ENCODE measurements at regions not wholly inside any gene's neighbourhood (a gene's known extent, or its start where the extent isn't known, plus 50 kb on each side); places are given as distances from the start of the nearest gene placed in this dataset.

DNA sequence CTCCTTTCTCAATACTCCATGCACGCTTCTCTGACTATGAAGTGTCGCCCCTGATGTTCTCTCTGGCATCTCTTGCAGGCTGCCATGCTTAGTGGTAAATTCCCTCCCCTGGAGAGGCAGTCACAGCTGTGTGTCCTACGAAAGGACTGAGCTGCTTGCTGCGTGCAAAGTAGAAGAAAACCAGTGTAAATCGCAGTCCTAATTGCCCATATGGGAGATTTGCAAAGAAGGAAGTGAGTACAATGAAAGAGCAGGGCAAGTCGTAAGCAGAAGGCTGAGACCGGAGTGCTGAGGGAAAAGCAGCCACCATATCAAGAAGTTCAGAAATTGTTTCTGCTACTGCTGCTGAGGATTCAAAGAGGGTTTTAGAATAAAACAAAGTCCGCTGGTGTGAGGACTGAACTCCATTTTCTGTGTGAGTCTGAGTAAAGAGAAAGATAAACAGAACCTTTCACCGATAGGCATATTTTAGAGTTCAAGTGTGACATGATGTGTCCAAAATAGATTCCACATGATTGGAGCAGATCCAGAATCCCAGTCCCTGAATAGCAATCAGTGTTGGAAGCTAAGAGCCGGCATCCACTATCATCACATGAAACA is 507.8 kb upstream of the MPDZ start:
- TF ChIP-seq, protein P1, sequence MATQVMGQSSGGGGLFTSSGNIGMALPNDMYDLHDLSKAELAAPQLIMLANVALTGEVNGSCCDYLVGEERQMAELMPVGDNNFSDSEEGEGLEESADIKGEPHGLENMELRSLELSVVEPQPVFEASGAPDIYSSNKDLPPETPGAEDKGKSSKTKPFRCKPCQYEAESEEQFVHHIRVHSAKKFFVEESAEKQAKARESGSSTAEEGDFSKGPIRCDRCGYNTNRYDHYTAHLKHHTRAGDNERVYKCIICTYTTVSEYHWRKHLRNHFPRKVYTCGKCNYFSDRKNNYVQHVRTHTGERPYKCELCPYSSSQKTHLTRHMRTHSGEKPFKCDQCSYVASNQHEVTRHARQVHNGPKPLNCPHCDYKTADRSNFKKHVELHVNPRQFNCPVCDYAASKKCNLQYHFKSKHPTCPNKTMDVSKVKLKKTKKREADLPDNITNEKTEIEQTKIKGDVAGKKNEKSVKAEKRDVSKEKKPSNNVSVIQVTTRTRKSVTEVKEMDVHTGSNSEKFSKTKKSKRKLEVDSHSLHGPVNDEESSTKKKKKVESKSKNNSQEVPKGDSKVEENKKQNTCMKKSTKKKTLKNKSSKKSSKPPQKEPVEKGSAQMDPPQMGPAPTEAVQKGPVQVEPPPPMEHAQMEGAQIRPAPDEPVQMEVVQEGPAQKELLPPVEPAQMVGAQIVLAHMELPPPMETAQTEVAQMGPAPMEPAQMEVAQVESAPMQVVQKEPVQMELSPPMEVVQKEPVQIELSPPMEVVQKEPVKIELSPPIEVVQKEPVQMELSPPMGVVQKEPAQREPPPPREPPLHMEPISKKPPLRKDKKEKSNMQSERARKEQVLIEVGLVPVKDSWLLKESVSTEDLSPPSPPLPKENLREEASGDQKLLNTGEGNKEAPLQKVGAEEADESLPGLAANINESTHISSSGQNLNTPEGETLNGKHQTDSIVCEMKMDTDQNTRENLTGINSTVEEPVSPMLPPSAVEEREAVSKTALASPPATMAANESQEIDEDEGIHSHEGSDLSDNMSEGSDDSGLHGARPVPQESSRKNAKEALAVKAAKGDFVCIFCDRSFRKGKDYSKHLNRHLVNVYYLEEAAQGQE (IDR thresholded peaks at IDR 0.05; ENCODE audit: unreplicated experiment), result no peak
- TF ChIP-seq NANOG (IDR thresholded peaks at IDR 0.05; ENCODE audit: borderline replicate concordance) (no peak), POLR2AphosphoS5 (IDR thresholded peaks at IDR 0.05; ENCODE audit: low read depth) (no peak), CTCF (conservative IDR thresholded peaks at IDR 0.05; ENCODE audit: low read depth in 2 of 2) (no peak), EZH2 (IDR thresholded peaks at IDR 0.05; ENCODE audit: low read depth, unreplicated experiment) (no peak), CREB1 (CRISPR knock-in tag; IDR thresholded peaks at IDR 0.05; ENCODE audit: low read depth) (no peak), EZH2phosphoT487 (IDR thresholded peaks at IDR 0.05; ENCODE audit: unreplicated experiment) (no peak), JUNB (IDR thresholded peaks at IDR 0.05; ENCODE audit: unreplicated experiment) (no peak), ZNF114 (CRISPR knock-in tag; IDR thresholded peaks at IDR 0.05) (no peak), ZNF331 (CRISPR knock-in tag; IDR thresholded peaks at IDR 0.05; ENCODE audit: low read depth) (no peak)
- TF ChIP-seq, protein P2, sequence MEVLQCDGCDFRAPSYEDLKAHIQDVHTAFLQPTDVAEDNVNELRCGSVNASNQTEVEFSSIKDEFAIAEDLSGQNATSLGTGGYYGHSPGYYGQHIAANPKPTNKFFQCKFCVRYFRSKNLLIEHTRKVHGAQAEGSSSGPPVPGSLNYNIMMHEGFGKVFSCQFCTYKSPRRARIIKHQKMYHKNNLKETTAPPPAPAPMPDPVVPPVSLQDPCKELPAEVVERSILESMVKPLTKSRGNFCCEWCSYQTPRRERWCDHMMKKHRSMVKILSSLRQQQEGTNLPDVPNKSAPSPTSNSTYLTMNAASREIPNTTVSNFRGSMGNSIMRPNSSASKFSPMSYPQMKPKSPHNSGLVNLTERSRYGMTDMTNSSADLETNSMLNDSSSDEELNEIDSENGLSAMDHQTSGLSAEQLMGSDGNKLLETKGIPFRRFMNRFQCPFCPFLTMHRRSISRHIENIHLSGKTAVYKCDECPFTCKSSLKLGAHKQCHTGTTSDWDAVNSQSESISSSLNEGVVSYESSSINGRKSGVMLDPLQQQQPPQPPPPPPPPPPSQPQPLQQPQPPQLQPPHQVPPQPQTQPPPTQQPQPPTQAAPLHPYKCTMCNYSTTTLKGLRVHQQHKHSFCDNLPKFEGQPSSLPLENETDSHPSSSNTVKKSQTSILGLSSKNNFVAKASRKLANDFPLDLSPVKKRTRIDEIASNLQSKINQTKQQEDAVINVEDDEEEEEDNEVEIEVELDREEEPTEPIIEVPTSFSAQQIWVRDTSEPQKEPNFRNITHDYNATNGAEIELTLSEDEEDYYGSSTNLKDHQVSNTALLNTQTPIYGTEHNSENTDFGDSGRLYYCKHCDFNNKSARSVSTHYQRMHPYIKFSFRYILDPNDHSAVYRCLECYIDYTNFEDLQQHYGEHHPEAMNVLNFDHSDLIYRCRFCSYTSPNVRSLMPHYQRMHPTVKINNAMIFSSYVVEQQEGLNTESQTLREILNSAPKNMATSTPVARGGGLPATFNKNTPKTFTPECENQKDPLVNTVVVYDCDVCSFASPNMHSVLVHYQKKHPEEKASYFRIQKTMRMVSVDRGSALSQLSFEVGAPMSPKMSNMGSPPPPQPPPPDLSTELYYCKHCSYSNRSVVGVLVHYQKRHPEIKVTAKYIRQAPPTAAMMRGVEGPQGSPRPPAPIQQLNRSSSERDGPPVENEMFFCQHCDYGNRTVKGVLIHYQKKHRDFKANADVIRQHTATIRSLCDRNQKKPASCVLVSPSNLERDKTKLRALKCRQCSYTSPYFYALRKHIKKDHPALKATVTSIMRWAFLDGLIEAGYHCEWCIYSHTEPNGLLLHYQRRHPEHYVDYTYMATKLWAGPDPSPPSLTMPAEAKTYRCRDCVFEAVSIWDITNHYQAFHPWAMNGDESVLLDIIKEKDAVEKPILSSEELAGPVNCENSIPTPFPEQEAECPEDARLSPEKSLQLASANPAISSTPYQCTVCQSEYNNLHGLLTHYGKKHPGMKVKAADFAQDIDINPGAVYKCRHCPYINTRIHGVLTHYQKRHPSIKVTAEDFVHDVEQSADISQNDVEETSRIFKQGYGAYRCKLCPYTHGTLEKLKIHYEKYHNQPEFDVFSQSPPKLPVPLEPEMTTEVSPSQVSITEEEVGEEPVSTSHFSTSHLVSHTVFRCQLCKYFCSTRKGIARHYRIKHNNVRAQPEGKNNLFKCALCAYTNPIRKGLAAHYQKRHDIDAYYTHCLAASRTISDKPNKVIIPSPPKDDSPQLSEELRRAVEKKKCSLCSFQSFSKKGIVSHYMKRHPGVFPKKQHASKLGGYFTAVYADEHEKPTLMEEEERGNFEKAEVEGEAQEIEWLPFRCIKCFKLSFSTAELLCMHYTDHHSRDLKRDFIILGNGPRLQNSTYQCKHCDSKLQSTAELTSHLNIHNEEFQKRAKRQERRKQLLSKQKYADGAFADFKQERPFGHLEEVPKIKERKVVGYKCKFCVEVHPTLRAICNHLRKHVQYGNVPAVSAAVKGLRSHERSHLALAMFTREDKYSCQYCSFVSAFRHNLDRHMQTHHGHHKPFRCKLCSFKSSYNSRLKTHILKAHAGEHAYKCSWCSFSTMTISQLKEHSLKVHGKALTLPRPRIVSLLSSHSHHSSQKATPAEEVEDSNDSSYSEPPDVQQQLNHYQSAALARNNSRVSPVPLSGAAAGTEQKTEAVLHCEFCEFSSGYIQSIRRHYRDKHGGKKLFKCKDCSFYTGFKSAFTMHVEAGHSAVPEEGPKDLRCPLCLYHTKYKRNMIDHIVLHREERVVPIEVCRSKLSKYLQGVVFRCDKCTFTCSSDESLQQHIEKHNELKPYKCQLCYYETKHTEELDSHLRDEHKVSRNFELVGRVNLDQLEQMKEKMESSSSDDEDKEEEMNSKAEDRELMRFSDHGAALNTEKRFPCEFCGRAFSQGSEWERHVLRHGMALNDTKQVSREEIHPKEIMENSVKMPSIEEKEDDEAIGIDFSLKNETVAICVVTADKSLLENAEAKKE (CRISPR knock-in tag; IDR thresholded peaks at IDR 0.05), result no peak
- TF ChIP-seq, protein P3, sequence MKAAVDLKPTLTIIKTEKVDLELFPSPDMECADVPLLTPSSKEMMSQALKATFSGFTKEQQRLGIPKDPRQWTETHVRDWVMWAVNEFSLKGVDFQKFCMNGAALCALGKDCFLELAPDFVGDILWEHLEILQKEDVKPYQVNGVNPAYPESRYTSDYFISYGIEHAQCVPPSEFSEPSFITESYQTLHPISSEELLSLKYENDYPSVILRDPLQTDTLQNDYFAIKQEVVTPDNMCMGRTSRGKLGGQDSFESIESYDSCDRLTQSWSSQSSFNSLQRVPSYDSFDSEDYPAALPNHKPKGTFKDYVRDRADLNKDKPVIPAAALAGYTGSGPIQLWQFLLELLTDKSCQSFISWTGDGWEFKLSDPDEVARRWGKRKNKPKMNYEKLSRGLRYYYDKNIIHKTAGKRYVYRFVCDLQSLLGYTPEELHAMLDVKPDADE (IDR thresholded peaks at IDR 0.05), result no peak

Measured in GM23338 (cell line).